Upper lobe of left lung (tissue), 6 donors: ENCODE measurements at regions not wholly inside any gene's neighbourhood (a gene's known extent, or its start where the extent isn't known, plus 50 kb on each side); places are given as distances from the start of the nearest gene placed in this dataset.

Experiments used
- ATAC-seq, 2 donors: fragments of 200-7000 bp; cut with Tn5 transposase; one replicate each; pipeline ENCODE4 v1.9.1; 2022; ENCODE audit warnings: mild to moderate bottlenecking in 2 of 2, moderate library complexity in 2 of 2; ENCODE audit not compliant: low FRiP score in 2 of 2
- DNase-seq, 2 donors: peaks; one replicate each; pipeline ENCODE4 v3.0.0-alpha.2; 2019 to 2020
- H3K27ac ChIP-seq, 4 donors: fragments of 200-600 bp; sonication (generic); one replicate each; pipeline ENCODE4 v1.5.1; 2016 to 2019
- H3K27me3 ChIP-seq, 4 donors: fragments of 200-600 bp; sonication (generic); one replicate each; pipeline ENCODE4 v1.5.1; 2017 to 2019
- H3K36me3 ChIP-seq, 4 donors: fragments of 200-600 bp; sonication (generic); one replicate each; pipeline ENCODE4 v1.5.1; 2016 to 2019
- H3K4me1 ChIP-seq, 4 donors: fragments of 200-600 bp; sonication (generic); one replicate each; pipeline ENCODE4 v1.5.1; 2018 to 2019
- H3K4me3 ChIP-seq, 4 donors: fragments of 200-600 bp; sonication (generic); one replicate each; pipeline ENCODE4 v1.5.1; 2017 to 2019; ENCODE audit warnings: mild to moderate bottlenecking in 2 of 4, moderate library complexity in 1 of 4
- H3K9me3 ChIP-seq, 4 donors: fragments of 200-600 bp; sonication (generic); one replicate each; pipeline ENCODE4 v1.5.1; 2018 to 2019
- EP300 ChIP-seq, 4 donors: sonication (generic); formaldehyde crosslinking; IDR thresholded peaks; one replicate each; pipeline ENCODE4 v1.5.1; 2017; ENCODE audit warnings: antibody characterized with exemption in 4 of 4, control low read depth in 2 of 4
- POLR2A ChIP-seq, 4 donors: fragments of 450-650 bp; IDR thresholded peaks; one replicate each; pipeline ENCODE4 v1.5.1; 2016 to 2017; ENCODE audit warnings: antibody characterized with exemption in 4 of 4, mild to moderate bottlenecking in 2 of 4
- POLR2AphosphoS5 ChIP-seq, 2 donors: sonication (generic); formaldehyde crosslinking; IDR thresholded peaks; one replicate each; pipeline ENCODE4 v1.5.1; 2017; ENCODE audit warnings: antibody characterized with exemption in 2 of 2
- WGBS, 2 donors: methylation state at CpG; one replicate each; pipeline ENCODE4 v1.1.5; 2017 to 2018; 5-methylcytosine and 5-hydroxymethylcytosine counted together
- TF ChIP-seq, protein P1 (sequence below), 6 experiments: fragments of 450-650 bp in 4 of 6; fragments of 200-600 bp in 2 of 6; sonication (generic) in 2 of 6; IDR thresholded peaks; one replicate each; pipeline ENCODE4 v1.5.1; 2016 to 2019; ENCODE audit warnings: antibody characterized with exemption in 6 of 6
- donor health status: DM: no; HTN: no; CAD: no; lungs with moderate emphysema.
- donor health status: DM: no; HTN: yes; CAD: no; lungs with severe emphysema.

DNA sequence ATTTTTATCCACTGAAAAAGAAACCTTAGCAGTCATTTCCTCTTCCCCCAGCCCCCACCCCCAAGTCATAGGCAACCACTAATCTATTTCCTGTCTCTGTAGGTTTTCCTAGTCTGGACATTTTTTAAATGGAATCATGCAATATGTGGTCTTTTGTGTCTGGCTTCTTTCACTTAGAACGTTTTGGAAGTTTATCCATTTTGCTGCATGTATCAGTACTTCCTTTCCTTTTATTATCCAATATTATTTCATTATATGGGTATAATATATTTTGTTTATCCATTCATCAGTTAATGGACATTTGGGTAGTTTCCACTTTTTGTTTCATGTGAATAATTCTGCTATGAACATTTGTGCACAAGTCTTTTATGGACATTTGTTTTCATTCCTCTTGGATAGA is 99.3 kb upstream of the BMP5 start:
- H3K36me3 ChIP-seq = no peaks in the 10 kb centered on the region
- TF ChIP-seq POLR2AphosphoS5 (IDR thresholded peaks at IDR 0.05) = no peak
- TF ChIP-seq EP300 (IDR thresholded peaks at IDR 0.05) = no peak
- TF ChIP-seq POLR2A (IDR thresholded peaks at IDR 0.05) = no peak
- TF ChIP-seq, protein P1, sequence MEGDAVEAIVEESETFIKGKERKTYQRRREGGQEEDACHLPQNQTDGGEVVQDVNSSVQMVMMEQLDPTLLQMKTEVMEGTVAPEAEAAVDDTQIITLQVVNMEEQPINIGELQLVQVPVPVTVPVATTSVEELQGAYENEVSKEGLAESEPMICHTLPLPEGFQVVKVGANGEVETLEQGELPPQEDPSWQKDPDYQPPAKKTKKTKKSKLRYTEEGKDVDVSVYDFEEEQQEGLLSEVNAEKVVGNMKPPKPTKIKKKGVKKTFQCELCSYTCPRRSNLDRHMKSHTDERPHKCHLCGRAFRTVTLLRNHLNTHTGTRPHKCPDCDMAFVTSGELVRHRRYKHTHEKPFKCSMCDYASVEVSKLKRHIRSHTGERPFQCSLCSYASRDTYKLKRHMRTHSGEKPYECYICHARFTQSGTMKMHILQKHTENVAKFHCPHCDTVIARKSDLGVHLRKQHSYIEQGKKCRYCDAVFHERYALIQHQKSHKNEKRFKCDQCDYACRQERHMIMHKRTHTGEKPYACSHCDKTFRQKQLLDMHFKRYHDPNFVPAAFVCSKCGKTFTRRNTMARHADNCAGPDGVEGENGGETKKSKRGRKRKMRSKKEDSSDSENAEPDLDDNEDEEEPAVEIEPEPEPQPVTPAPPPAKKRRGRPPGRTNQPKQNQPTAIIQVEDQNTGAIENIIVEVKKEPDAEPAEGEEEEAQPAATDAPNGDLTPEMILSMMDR (IDR thresholded peaks at IDR 0.05) = no peak
- H3K9me3 ChIP-seq = no peaks in the 10 kb centered on the region
- DNase-seq (no peak), ATAC-seq (no peak)
- no peaks in the 10 kb centered on the region for H3K4me1 ChIP-seq
- 15 to 20% methylated on average over 1 of the region's 1 CpG for WGBS, 2 donors
- H3K4me3 ChIP-seq = no peak overlapping the region
- no peak overlapping the region for H3K27ac ChIP-seq
- H3K27me3 ChIP-seq = no peaks in the 10 kb centered on the region

DNA sequence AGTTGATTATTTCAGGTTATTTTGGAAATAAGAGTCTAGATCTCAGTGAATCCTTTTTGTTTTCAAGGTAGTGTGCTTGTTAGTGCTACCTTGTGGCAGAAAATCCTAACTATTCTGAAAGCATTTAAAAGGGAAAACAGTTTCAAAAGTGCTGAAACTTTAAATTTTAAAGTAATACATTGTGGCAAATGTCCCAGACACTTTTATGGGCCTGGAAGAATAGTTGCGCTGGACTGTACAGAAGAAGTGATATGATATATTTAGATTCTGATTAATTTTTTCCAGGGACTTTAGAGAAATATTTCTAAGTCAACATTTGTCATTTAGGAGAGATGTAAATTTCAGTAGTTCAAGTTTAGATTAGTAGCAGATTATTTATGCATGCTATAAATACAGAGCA is 96.7 kb upstream of the BMP5 start:
- H3K27me3 ChIP-seq = no peaks in the 10 kb centered on the region
- 90 to 91% methylated on average over 1 of the region's 1 CpG for WGBS, 2 donors
- H3K4me3 ChIP-seq = no peak overlapping the region
- ATAC-seq (no peak), DNase-seq (no peak)
- TF ChIP-seq, protein P1 (IDR thresholded peaks at IDR 0.05) = no peak
- TF ChIP-seq POLR2AphosphoS5 (IDR thresholded peaks at IDR 0.05) (no peak), POLR2A (IDR thresholded peaks at IDR 0.05) (no peak), EP300 (IDR thresholded peaks at IDR 0.05) (no peak)
- no peaks in the 10 kb centered on the region for H3K9me3 ChIP-seq
- no peak overlapping the region for H3K27ac ChIP-seq
- H3K4me1 ChIP-seq = no peaks in the 10 kb centered on the region
- no peaks in the 10 kb centered on the region for H3K36me3 ChIP-seq

DNA sequence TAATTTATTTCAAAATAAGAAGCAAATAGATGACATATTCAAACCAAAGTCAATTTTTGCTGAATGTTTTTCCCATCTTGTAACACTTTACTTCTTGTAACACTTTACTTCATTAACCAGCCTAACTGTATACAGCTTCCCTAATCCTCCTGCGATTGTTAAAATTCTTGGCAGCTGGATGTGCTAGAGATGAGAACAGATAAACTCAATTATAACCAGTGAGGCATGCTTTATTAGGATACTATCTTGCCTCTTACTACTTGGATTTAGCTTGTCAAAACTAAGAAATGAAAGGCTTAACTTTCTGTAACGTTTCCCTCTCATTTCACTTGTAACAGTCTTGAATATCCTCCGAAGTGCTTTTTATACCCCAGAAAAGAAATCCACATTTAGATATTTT is 94.1 kb upstream of the BMP5 start:
- no peak for ATAC-seq
- no peak for DNase-seq
- Histone ChIP-seq H3K4me3 (no peak overlapping the region), H3K36me3 (no peaks in the 10 kb centered on the region), H3K9me3 (no peaks in the 10 kb centered on the region), H3K4me1 (no peaks in the 10 kb centered on the region), H3K27ac (no peak overlapping the region), H3K27me3 (no peaks in the 10 kb centered on the region)
- TF ChIP-seq POLR2AphosphoS5 (IDR thresholded peaks at IDR 0.05) = no peak
- no peak for TF ChIP-seq POLR2A (IDR thresholded peaks at IDR 0.05)
- no peak for TF ChIP-seq EP300 (IDR thresholded peaks at IDR 0.05)
- TF ChIP-seq, protein P1 (IDR thresholded peaks at IDR 0.05) = no peak
- 56 to 62% methylated on average over 3 of the region's 3 CpGs for WGBS, 2 donors

DNA sequence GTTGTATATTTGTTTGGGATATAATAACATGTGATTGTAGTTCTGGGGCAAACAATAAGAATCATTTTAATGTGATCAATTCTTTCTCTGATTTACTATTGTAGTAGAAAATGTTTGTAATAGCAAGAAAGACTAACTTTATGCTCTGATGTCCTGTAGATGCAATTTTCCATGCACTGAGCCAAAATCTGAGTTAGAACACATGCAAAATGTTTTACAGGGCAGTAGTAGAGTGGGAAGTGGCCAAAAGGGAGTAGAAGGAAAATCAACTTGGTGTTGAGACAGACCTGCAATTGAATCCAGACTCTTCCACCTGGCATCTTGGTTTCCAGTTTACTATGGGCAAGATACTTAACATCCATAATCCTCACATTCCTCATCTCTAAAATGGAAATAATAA is 93.5 kb upstream of the BMP5 start:
- no peaks in the 10 kb centered on the region for H3K4me1 ChIP-seq
- no peaks in the 10 kb centered on the region for H3K36me3 ChIP-seq
- H3K27me3 ChIP-seq = no peaks in the 10 kb centered on the region
- H3K4me3 ChIP-seq = no peak overlapping the region
- no peak overlapping the region for H3K27ac ChIP-seq
- no peak for ATAC-seq
- no peak for DNase-seq
- H3K9me3 ChIP-seq = no peaks in the 10 kb centered on the region
- TF ChIP-seq EP300 (IDR thresholded peaks at IDR 0.05) (no peak), POLR2A (IDR thresholded peaks at IDR 0.05) (no peak), POLR2AphosphoS5 (IDR thresholded peaks at IDR 0.05) (no peak)
- TF ChIP-seq, protein P1 (IDR thresholded peaks at IDR 0.05) = no peak

DNA sequence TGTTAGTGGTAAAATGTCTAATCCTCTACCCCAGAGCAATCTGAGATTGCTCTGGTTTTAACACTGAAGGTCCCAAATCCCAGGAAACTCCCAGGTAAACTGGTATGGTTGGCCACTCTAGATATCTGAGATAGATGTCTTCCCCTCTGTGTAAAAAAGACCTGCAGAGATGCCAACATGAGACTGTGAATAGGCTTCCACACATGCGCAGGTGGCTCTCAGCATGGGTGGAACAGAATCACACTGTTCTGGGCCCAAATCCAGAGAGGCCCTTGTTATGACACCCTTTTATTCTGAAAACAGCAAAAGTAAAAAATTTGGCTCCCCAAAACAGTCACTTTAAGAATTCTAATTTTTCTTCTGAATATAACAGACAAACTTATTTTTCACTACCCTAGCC is 88.7 kb upstream of the BMP5 start:
- no peaks in the 10 kb centered on the region for H3K36me3 ChIP-seq
- DNase-seq = no peak
- WGBS, 2 donors = 58 to 92% methylated on average over 1 of the region's 1 CpG
- ATAC-seq = no peak
- H3K4me1 ChIP-seq = no peaks in the 10 kb centered on the region
- no peaks in the 10 kb centered on the region for H3K9me3 ChIP-seq
- no peaks in the 10 kb centered on the region for H3K27me3 ChIP-seq
- no peak overlapping the region for H3K27ac ChIP-seq
- H3K4me3 ChIP-seq = no peak overlapping the region
- TF ChIP-seq POLR2AphosphoS5 (IDR thresholded peaks at IDR 0.05) = no peak
- TF ChIP-seq EP300 (IDR thresholded peaks at IDR 0.05) = no peak
- TF ChIP-seq, protein P1 (IDR thresholded peaks at IDR 0.05) = no peak
- TF ChIP-seq POLR2A (IDR thresholded peaks at IDR 0.05) = no peak
